B cell (primary cell): ENCODE measurements at regions not wholly inside any gene's neighbourhood (a gene's known extent, or its start where the extent isn't known, plus 50 kb on each side); places are given as distances from the start of the nearest gene placed in this dataset.

ENCODE experiments used
- CTCF ChIP-seq: fragments of 200-600 bp; IDR thresholded peaks from one replicate; pipeline ENCODE4 v1.8.0; 2022; ENCODE audit warnings: antibody characterized with exemption, mild to moderate bottlenecking
- EZH2 ChIP-seq: IDR thresholded peaks from 2 replicates; pipeline ENCODE4 v1.6.1; 2012; ENCODE audit warnings: borderline replicate concordance, low read depth, mild to moderate bottlenecking, moderate library complexity, low read length; ENCODE audit not compliant: insufficient read depth, poor library complexity, severe bottlenecking

DNA sequence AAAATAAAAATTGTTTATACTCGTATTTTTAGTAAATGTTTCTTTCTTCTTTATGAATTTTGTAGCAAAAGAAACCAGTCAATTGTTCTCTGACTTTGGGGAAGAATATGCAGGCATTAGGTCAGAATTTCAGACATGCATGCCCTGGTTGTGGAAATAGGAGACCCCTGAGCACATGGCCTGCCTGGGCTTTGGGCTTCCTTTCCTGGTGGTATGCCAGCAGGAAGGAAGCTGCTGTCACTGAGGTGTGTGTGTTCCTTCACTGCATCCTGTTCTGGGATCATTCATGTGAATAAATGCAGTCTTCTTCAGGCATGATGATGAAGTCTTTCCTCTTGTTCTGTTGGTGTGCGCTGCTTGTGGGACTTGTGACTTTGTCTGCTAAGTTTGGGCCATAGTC, 920.2 kb upstream of the VRK2 start:
- TF ChIP-seq CTCF (no peak), EZH2 (no peak)
